RWPE2 (cell line): ENCODE measurements at regions not wholly inside any gene's neighbourhood (a gene's known extent, or its start where the extent isn't known, plus 50 kb on each side); places are given as distances from the start of the nearest gene placed in this dataset.

Experiments
- ATAC-seq: fragments of 200-7000 bp; cut with Tn5 transposase; 3 replicates; pipeline ENCODE4 v1.9.1; 2021; ENCODE audit warnings: low read depth
- DNase-seq: peaks from one replicate; pipeline ENCODE4 v3.0.0-alpha.2; 2020; ENCODE audit warnings: low spot score
- H3K27ac ChIP-seq: fragments of 450-650 bp; 2 replicates; pipeline ENCODE4 v1.5.1; 2017; ENCODE audit warnings: mild to moderate bottlenecking; ENCODE audit not compliant: poor library complexity, severe bottlenecking
- H3K27me3 ChIP-seq: fragments of 250-450 bp; sonication (Bioruptor Pico); 2 replicates; pipeline ENCODE4 v1.5.1; 2021; ENCODE audit warnings: mild to moderate bottlenecking, moderate library complexity; ENCODE audit not compliant: insufficient read depth, poor library complexity, severe bottlenecking
- H3K36me3 ChIP-seq: fragments of 250-450 bp; sonication (Bioruptor Pico); 2 replicates; pipeline ENCODE4 v1.5.1; 2020; ENCODE audit warnings: low read depth, mild to moderate bottlenecking, moderate library complexity
- H3K4me1 ChIP-seq: fragments of 250-450 bp; sonication (Bioruptor Pico); 2 replicates; pipeline ENCODE4 v1.5.1; 2021; ENCODE audit warnings: mild to moderate bottlenecking, moderate library complexity; ENCODE audit not compliant: insufficient read depth, poor library complexity, severe bottlenecking
- H3K4me3 ChIP-seq: fragments of 250-450 bp; sonication (Bioruptor Pico); 2 replicates; pipeline ENCODE4 v1.5.1; 2021; ENCODE audit warnings: mild to moderate bottlenecking, moderate library complexity; ENCODE audit not compliant: severe bottlenecking
- H3K9me3 ChIP-seq: fragments of 250-450 bp; sonication (Bioruptor Pico); 2 replicates; pipeline ENCODE4 v1.5.1; 2021; ENCODE audit warnings: mild to moderate bottlenecking, moderate library complexity; ENCODE audit not compliant: severe bottlenecking
- TF ChIP-seq, protein P1 (sequence below): fragments of 450-650 bp; IDR thresholded peaks from one replicate; pipeline ENCODE4 v1.5.1; 2017; ENCODE audit warnings: mild to moderate bottlenecking, moderate library complexity; ENCODE audit not compliant: poor library complexity, severe bottlenecking

DNA sequence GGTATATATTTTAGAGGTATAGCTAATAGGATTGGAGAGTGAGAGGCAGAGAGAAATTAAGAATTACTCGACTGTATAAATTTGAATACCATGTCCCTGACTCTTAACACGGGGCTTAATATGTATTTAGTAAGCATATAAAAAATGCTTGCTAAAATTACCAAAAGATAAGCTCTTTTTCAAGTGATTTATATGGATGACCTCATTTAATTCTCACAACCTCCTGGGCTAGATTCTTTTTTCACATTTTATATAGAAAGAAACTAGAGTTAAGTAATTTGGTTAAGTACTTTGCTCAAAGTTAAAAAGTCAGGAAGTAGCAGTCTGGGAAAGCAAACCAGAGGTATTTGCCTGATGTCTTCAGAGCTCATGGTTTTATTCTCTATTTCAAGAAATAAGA lies 963.5 kb upstream of the SOX9 start:
- ATAC-seq (no peak), DNase-seq (no peak)
- Histone ChIP-seq H3K27ac (no peak overlapping the region), H3K27me3 (no peaks in the 10 kb centered on the region), H3K9me3 (no peaks in the 10 kb centered on the region), H3K36me3 (no peaks in the 10 kb centered on the region), H3K4me1 (no peaks in the 10 kb centered on the region), H3K4me3 (no peak overlapping the region)
- TF ChIP-seq, protein P1, sequence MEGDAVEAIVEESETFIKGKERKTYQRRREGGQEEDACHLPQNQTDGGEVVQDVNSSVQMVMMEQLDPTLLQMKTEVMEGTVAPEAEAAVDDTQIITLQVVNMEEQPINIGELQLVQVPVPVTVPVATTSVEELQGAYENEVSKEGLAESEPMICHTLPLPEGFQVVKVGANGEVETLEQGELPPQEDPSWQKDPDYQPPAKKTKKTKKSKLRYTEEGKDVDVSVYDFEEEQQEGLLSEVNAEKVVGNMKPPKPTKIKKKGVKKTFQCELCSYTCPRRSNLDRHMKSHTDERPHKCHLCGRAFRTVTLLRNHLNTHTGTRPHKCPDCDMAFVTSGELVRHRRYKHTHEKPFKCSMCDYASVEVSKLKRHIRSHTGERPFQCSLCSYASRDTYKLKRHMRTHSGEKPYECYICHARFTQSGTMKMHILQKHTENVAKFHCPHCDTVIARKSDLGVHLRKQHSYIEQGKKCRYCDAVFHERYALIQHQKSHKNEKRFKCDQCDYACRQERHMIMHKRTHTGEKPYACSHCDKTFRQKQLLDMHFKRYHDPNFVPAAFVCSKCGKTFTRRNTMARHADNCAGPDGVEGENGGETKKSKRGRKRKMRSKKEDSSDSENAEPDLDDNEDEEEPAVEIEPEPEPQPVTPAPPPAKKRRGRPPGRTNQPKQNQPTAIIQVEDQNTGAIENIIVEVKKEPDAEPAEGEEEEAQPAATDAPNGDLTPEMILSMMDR: no peak

GRCh38 chr17:71158437-71158836 lies 962.4 kb upstream of the SOX9 start:
- Histone ChIP-seq H3K27me3 (no peaks in the 10 kb centered on the region), H3K4me3 (no peak overlapping the region), H3K4me1 (no peaks in the 10 kb centered on the region), H3K36me3 (no peaks in the 10 kb centered on the region), H3K27ac (no peak overlapping the region), H3K9me3 (no peaks in the 10 kb centered on the region)
- TF ChIP-seq, protein P1: no peak
- no peak for ATAC-seq
- no peak for DNase-seq

DNA sequence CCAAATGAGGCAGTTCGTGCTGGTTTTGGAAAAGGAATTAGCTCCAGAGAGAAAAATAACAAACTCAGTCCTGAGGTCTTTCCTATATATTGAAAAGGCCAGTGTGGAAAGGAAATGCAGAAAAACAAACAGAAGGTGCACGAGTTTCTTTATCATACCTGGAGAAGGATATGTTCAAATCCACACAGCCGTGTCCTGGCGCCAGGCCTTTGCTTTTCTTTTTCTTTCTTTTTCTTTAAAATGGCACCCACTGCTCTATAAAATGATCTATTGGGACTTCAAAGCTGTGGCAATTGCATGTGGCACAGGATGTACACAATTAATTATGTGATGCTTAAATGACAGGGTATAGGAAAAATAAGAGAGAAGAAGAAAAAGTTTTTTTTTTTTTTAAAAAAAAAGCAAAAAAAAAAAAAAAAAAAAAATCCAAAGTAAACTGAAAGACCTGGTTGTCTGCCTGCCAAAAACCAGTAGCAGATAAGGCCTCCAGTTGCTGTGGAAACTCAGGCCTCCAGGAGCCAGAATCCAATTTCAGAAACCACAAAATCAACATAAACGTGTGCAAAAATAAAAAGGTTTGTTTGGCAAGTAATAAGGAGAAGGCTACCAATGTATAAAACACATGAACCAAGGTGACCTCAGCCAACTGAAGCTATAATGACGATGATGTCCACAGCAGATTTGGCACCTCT lies 957.6 kb upstream of the SOX9 start:
- Histone ChIP-seq H3K36me3 (no peaks in the 10 kb centered on the region), H3K4me3 (no peak overlapping the region), H3K27ac (no peak overlapping the region), H3K4me1 (peaks cover 4% of the 10 kb centered on the region), H3K9me3 (no peaks in the 10 kb centered on the region), H3K27me3 (no peaks in the 10 kb centered on the region)
- DNase-seq: no peak
- ATAC-seq: no peak
- TF ChIP-seq, protein P1: no peak

DNA sequence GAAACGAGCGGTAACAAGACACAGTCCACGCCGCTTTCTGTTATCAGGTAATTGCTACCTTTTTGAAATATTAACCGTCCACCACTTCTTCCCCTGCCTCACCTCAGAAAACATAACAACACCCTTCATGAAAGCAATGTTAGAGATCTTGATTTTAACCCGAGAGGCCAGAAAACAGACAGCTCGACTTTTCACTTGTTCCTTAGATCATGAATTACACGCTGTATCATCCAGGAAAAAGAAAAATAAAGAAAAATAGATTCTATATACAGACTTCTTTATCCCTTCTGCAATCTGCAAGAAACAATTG lies 957.1 kb upstream of the SOX9 start:
- H3K27ac ChIP-seq: no peak overlapping the region
- no peaks in the 10 kb centered on the region for H3K36me3 ChIP-seq
- H3K27me3 ChIP-seq: no peaks in the 10 kb centered on the region
- no peak overlapping the region for H3K4me3 ChIP-seq
- peaks cover 4% of the 10 kb centered on the region for H3K4me1 ChIP-seq
- no peak for ATAC-seq
- TF ChIP-seq, protein P1: no peak
- no peak for DNase-seq
- no peaks in the 10 kb centered on the region for H3K9me3 ChIP-seq

DNA sequence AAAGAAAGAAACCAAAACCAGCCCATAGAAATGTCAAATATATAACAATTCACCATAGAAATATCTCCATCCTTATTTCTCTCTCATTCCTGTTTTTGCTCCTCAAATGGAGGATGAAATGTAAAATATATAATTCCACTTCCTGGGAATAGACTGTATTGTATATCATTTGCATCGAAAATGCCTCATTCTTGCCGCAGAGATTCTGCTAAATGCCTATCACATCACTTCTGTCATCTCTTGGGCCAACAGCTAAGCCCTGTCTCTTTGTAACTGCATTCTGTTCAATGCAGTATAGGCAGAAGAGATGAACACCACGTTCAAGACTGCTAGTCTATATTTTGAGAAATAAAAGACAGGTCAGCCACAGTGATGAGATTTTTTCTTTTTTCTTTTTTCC lies 956.3 kb upstream of the SOX9 start:
- Histone ChIP-seq H3K36me3 (no peaks in the 10 kb centered on the region), H3K9me3 (no peaks in the 10 kb centered on the region), H3K4me3 (no peak overlapping the region), H3K27ac (no peak overlapping the region), H3K27me3 (no peaks in the 10 kb centered on the region), H3K4me1 (peaks cover 4% of the 10 kb centered on the region)
- no peak for ATAC-seq
- DNase-seq: no peak
- TF ChIP-seq, protein P1: no peak
